Endothelial cell of umbilical vein (primary cell): ENCODE measurements at regions not wholly inside any gene's neighbourhood (a gene's known extent, or its start where the extent isn't known, plus 50 kb on each side); places are given as distances from the start of the nearest gene placed in this dataset.

Experiments
- BruUV-seq: library from RNA; stranded (reverse); fragments of 400-500 nt; replicated peaks from 2 replicates; lab custom pipeline; 2021; lab: Mats Ljungman, UMichigan
- CTCF ChIA-PET: fragments of 300-600, 350-600 bp; sonication (Branson Sonifier 250); formaldehyde crosslinking; loops from one replicate; lab custom pipeline; 2021; ENCODE audit warnings: antibody characterized with exemption, inconsistent platforms; lab: Charles Lee
- POLR2A ChIA-PET: fragments of 300-600, 350-600 bp; sonication (Branson Sonifier 250); formaldehyde crosslinking; loops from one replicate; lab custom pipeline; 2021; ENCODE audit warnings: antibody characterized with exemption, inconsistent platforms; lab: Charles Lee
- DNase-seq: peaks from one replicate; pipeline ENCODE4 v3.0.0-alpha.2; 2011; ENCODE audit warnings: low read depth, low spot score
- FAIRE-seq: peaks from 2 replicates; lab custom pipeline; 2011; peaks lifted over from hg19 to GRCh38; lab: Jason Lieb, UNC
- H2AFZ ChIP-seq: 2 replicates; pipeline ENCODE4 v1.6.0; 2012; ENCODE audit warnings: low read depth, low read length, control low read depth, inconsistent platforms
- H3K27ac ChIP-seq: 2 replicates; pipeline ENCODE4 v1.5.1; 2011; ENCODE audit warnings: low read depth, mild to moderate bottlenecking, control low read depth, low read length, moderate library complexity; ENCODE audit not compliant: insufficient read depth
- H3K27me3 ChIP-seq, 2 experiments: 2 replicates each; pipeline versions ENCODE4 v1.6.0 to v1.6.1; 2011; ENCODE audit warnings: low read length in 2 of 2, mixed read lengths in 1 of 2; ENCODE audit not compliant: control insufficient read depth in 2 of 2, insufficient read depth in 2 of 2
- H3K36me3 ChIP-seq, 2 experiments: 2 replicates in 1 of 2; 3 replicates in 1 of 2; pipeline ENCODE4 v1.5.1; 2011; ENCODE audit warnings: low read length in 2 of 2, mild to moderate bottlenecking in 1 of 2, moderate library complexity in 1 of 2; ENCODE audit not compliant: control insufficient read depth in 2 of 2, insufficient read depth in 2 of 2; ENCODE audit errors: extremely low read depth in 1 of 2
- H3K4me1 ChIP-seq: 3 replicates; pipeline ENCODE4 v1.5.1; 2011; ENCODE audit warnings: mild to moderate bottlenecking, low read length; ENCODE audit not compliant: control insufficient read depth, insufficient read depth; ENCODE audit errors: extremely low read depth
- H3K4me2 ChIP-seq: 2 replicates; pipeline ENCODE4 v1.6.1; 2011; ENCODE audit warnings: low read length, control low read depth, mixed read lengths; ENCODE audit not compliant: insufficient read depth
- H3K4me3 ChIP-seq, 3 experiments: fragments of 200-600 bp in 1 of 3; sonication (generic), shearing (Covaris generic) in 1 of 3; replicated peaks in 1 of 3; 2 replicates each; pipeline ENCODE4 v1.5.1; 2011 to 2016; ENCODE audit warnings: control low read depth in 3 of 3, low read length in 3 of 3, mild to moderate bottlenecking in 2 of 3, inconsistent platforms in 1 of 3, low read depth in 1 of 3, moderate library complexity in 1 of 3; ENCODE audit not compliant: insufficient read depth in 1 of 3
- H3K79me2 ChIP-seq: 2 replicates; pipeline ENCODE4 v1.6.0; 2012; ENCODE audit warnings: low read length, inconsistent platforms; ENCODE audit not compliant: control insufficient read depth, insufficient read depth
- H3K9ac ChIP-seq: replicated peaks from 2 replicates; pipeline ENCODE3; 2011; ENCODE audit warnings: low read length, control low read depth; ENCODE audit not compliant: insufficient read depth; ENCODE audit errors: extremely low read depth
- H3K9me1 ChIP-seq: replicated peaks from 3 replicates; pipeline ENCODE4 v1.6.0; 2011; ENCODE audit warnings: mild to moderate bottlenecking, low read length; ENCODE audit not compliant: control insufficient read depth, insufficient read depth; ENCODE audit errors: extremely low read depth
- H3K9me3 ChIP-seq: replicated peaks from 2 replicates; pipeline ENCODE4 v1.5.1; 2012; ENCODE audit warnings: low read length, inconsistent platforms; ENCODE audit not compliant: control insufficient read depth, insufficient read depth
- H4K20me1 ChIP-seq: replicated peaks from 2 replicates; pipeline ENCODE3; 2011; ENCODE audit warnings: mild to moderate bottlenecking, low read length; ENCODE audit not compliant: control insufficient read depth, insufficient read depth; ENCODE audit errors: extremely low read depth
- EZH2 ChIP-seq: IDR thresholded peaks from 2 replicates; pipeline ENCODE4 v1.6.1; 2012; ENCODE audit warnings: borderline replicate concordance, low read depth, mild to moderate bottlenecking, moderate library complexity, low read length, inconsistent platforms; ENCODE audit not compliant: severe bottlenecking
- FOS ChIP-seq: IDR thresholded peaks from 2 replicates; pipeline ENCODE4 v1.6.1; 2011; ENCODE audit warnings: mild to moderate bottlenecking, low read length, moderate library complexity, borderline replicate concordance; ENCODE audit not compliant: insufficient read depth
- GATA2 ChIP-seq: IDR thresholded peaks from 2 replicates; pipeline ENCODE4 v1.7.0; 2011; ENCODE audit warnings: low read depth, mild to moderate bottlenecking, moderate library complexity, mixed read lengths, low read length; ENCODE audit not compliant: insufficient read length, insufficient read depth
- JUN ChIP-seq: IDR thresholded peaks from 2 replicates; pipeline ENCODE4 v1.6.1; 2011; ENCODE audit warnings: borderline replicate concordance, low read depth; ENCODE audit not compliant: insufficient read length, insufficient read depth
- MYC ChIP-seq: IDR thresholded peaks from one replicate; pipeline ENCODE4 v1.6.1; 2011; ENCODE audit warnings: mild to moderate bottlenecking, low read depth, low read length
- POLR2A ChIP-seq: IDR thresholded peaks from 2 replicates; pipeline ENCODE4 v1.6.1; 2012; ENCODE audit warnings: low read depth, mild to moderate bottlenecking, control low read depth, low read length
- POLR2AphosphoS5 ChIP-seq: IDR thresholded peaks from 2 replicates; pipeline ENCODE4 v1.6.1; 2012; ENCODE audit warnings: low read depth, mild to moderate bottlenecking, control low read depth, low read length, moderate library complexity; ENCODE audit not compliant: insufficient read depth
- dilution Hi-C: fragments of 300-500 bp; cut with MboI; formaldehyde crosslinking; loops from one replicate; pipeline ENCODE4 v1.15.0; 2019; ENCODE audit warnings: low sequenced_read_pairs; ENCODE audit not compliant: extremely low pct_ligation_motif_present
- intact Hi-C: fragments of 100-400 bp; cut with micrococcal nuclease; formaldehyde crosslinking; loops from one replicate; pipeline ENCODE4 v1.10.0; 2022
- TF ChIP-seq, protein P1 (sequence below): IDR thresholded peaks from 2 replicates; pipeline ENCODE4 v1.6.1; 2011; ENCODE audit not compliant: insufficient read depth, insufficient read length
- TF ChIP-seq, protein P2 (sequence below), 2 donors: IDR thresholded peaks; 1 replicate in 1 of 2; 2 replicates in 1 of 2; pipeline ENCODE4 v1.5.1; 2011; ENCODE audit warnings: low read length in 2 of 2, mild to moderate bottlenecking in 2 of 2, moderate library complexity in 2 of 2, control low read depth in 1 of 2, inconsistent platforms in 1 of 2, low read depth in 1 of 2; ENCODE audit not compliant: insufficient read depth in 1 of 2; ENCODE audit errors: extremely low read depth in 1 of 2

DNA sequence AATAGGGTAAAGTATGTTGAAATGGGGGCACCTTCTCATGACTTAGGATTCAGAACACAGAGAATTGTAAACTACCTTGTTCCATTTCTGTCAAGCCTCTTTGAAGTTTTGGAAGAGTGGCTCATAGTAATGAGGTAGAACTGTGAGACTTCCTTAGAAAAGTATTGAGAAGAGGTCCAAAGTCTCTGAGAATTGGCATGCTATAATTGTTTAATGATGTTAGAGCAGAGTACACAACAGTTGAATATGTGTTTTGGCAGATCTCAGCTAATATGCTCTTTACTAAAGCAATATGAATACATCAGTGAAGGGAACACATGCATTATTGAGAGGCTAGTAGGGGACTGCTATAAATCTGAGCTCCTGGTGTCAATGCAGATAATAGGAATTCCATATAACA is 579.4 kb upstream of the RIOK2 start:
- no peak overlapping the region for H3K27ac ChIP-seq
- intact Hi-C loops (no loop called here), dilution Hi-C loops (no loop called here)
- H3K4me3 ChIP-seq = no peak overlapping the region
- H3K27me3 ChIP-seq = no peaks in the 10 kb centered on the region
- H3K9me3 ChIP-seq = no peaks in the 10 kb centered on the region
- ChIA-PET CTCF (interaction anchor here (1.1 kb wide), 1 partner anchor 11 kb away, joined by 4 read pairs; no protein-coding TSS in a partner anchor), POLR2A (no interaction called here)
- H3K36me3 ChIP-seq = no peaks in the 10 kb centered on the region
- TF ChIP-seq POLR2A (no peak), FOS (no peak), EZH2 (no peak), MYC (no peak), POLR2AphosphoS5 (no peak), JUN (no peak), GATA2 (no peak)
- TF ChIP-seq, protein P1, sequence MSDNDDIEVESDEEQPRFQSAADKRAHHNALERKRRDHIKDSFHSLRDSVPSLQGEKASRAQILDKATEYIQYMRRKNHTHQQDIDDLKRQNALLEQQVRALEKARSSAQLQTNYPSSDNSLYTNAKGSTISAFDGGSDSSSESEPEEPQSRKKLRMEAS = no peak
- TF ChIP-seq, protein P2, sequence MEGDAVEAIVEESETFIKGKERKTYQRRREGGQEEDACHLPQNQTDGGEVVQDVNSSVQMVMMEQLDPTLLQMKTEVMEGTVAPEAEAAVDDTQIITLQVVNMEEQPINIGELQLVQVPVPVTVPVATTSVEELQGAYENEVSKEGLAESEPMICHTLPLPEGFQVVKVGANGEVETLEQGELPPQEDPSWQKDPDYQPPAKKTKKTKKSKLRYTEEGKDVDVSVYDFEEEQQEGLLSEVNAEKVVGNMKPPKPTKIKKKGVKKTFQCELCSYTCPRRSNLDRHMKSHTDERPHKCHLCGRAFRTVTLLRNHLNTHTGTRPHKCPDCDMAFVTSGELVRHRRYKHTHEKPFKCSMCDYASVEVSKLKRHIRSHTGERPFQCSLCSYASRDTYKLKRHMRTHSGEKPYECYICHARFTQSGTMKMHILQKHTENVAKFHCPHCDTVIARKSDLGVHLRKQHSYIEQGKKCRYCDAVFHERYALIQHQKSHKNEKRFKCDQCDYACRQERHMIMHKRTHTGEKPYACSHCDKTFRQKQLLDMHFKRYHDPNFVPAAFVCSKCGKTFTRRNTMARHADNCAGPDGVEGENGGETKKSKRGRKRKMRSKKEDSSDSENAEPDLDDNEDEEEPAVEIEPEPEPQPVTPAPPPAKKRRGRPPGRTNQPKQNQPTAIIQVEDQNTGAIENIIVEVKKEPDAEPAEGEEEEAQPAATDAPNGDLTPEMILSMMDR (IDR thresholded peaks at IDR 0.05; ENCODE audit: extremely low read depth in 1 of 2, insufficient read depth in 1 of 2, low read depth in 1 of 2, low read length in 2 of 2) = no peak
- H3K9ac ChIP-seq = no peak overlapping the region
- H3K4me1 ChIP-seq = no peaks in the 10 kb centered on the region
- no peak for DNase-seq
- H3K4me2 ChIP-seq = no peak overlapping the region
- no peak overlapping the region for H2AFZ ChIP-seq
- no peaks in the 10 kb centered on the region for H3K79me2 ChIP-seq
- FAIRE-seq = no peak
- H3K9me1 ChIP-seq = no peaks in the 10 kb centered on the region
- no TSS peak for BruUV-seq
- H4K20me1 ChIP-seq = no peaks in the 10 kb centered on the region
